ENCODE measurements at regions not wholly inside any gene's neighbourhood (a gene's known extent, or its start where the extent isn't known, plus 50 kb on each side); places are given as distances from the start of the nearest gene placed in this dataset.

GRCh38 chr12:115102450-115102849 is 418.5 kb upstream of the TBX3 start (continued):
- no peak for TF ChIP-seq CHD7 (IDR thresholded peaks at IDR 0.05; ENCODE audit: insufficient replicate concordance, low read length)
- no peak for TF ChIP-seq EZH2 (IDR thresholded peaks at IDR 0.05; ENCODE audit: low read depth, low read length, severe bottlenecking)
- TF ChIP-seq RAD21 (IDR thresholded peaks at IDR 0.05 in 1 of 2, conservative IDR thresholded peaks at IDR 0.05 in 1 of 2; ENCODE audit: low read depth in 2 of 2, low read length in 2 of 2): no peak

All from H1 (cell line).